Loucy (cell line): ENCODE measurements at regions not wholly inside any gene's neighbourhood (a gene's known extent, or its start where the extent isn't known, plus 50 kb on each side); places are given as distances from the start of the nearest gene placed in this dataset.

ENCODE experiments used
- H2AFZ ChIP-seq: fragments of 200-600 bp; sonication (generic); 2 replicates; pipeline ENCODE4 v1.6.0; 2016; ENCODE audit warnings: antibody characterized with exemption, mild to moderate bottlenecking, low read length, moderate library complexity
- H3F3A ChIP-seq: fragments of 200-600 bp; 2 replicates; pipeline ENCODE4 v1.6.0; 2016; ENCODE audit warnings: antibody characterized with exemption, low read depth, mild to moderate bottlenecking
- H3K27me3 ChIP-seq: fragments of 200-600 bp; sonication (generic); 2 replicates; pipeline ENCODE4 v1.6.1; 2014; ENCODE audit warnings: low read length, mild to moderate bottlenecking; ENCODE audit not compliant: insufficient read depth, poor library complexity, severe bottlenecking
- H3K36me3 ChIP-seq: fragments of 200-600 bp; sonication (generic); 2 replicates; pipeline ENCODE4 v1.6.1; 2016; ENCODE audit warnings: low read length; ENCODE audit not compliant: insufficient read depth
- H3K4me1 ChIP-seq: fragments of 200-600 bp; sonication (generic); 2 replicates; pipeline ENCODE4 v1.5.1; 2014; ENCODE audit warnings: low read length, mild to moderate bottlenecking; ENCODE audit not compliant: insufficient read depth, poor library complexity, severe bottlenecking
- H3K4me2 ChIP-seq: fragments of 200-600 bp; sonication (generic); 2 replicates; pipeline ENCODE4 v1.6.0; 2014; ENCODE audit warnings: antibody characterized with exemption, low read length, low read depth, mild to moderate bottlenecking; ENCODE audit not compliant: poor library complexity, severe bottlenecking
- H3K4me3 ChIP-seq: fragments of 200-600 bp; sonication (generic); 2 replicates; pipeline ENCODE4 v1.5.1; 2014; ENCODE audit warnings: low read length, mild to moderate bottlenecking, mixed read lengths; ENCODE audit not compliant: poor library complexity, severe bottlenecking
- H3K79me2 ChIP-seq: fragments of 200-600 bp; sonication (generic); 2 replicates; pipeline ENCODE4 v1.6.1; 2014; ENCODE audit warnings: low read length; ENCODE audit not compliant: insufficient read depth
- H3K9ac ChIP-seq: fragments of 200-600 bp; sonication (generic); 2 replicates; pipeline ENCODE4 v1.6.0; 2014; ENCODE audit warnings: mild to moderate bottlenecking, low read depth, low read length, moderate library complexity; ENCODE audit not compliant: poor library complexity, severe bottlenecking
- H3K9me2 ChIP-seq: fragments of 200-600 bp; sonication (generic); replicated peaks from 2 replicates; pipeline ENCODE4 v1.6.1; 2016; ENCODE audit warnings: low read depth, low read length, mixed read lengths
- H3K9me3 ChIP-seq: fragments of 200-600 bp; sonication (generic); 2 replicates; pipeline ENCODE4 v1.6.1; 2014; ENCODE audit warnings: mild to moderate bottlenecking, antibody characterized with exemption, low read length, low read depth; ENCODE audit not compliant: insufficient read depth
- H4K20me1 ChIP-seq: fragments of 200-600 bp; sonication (generic); 2 replicates; pipeline ENCODE4 v1.6.0; 2014; ENCODE audit warnings: antibody characterized with exemption, low read length, mild to moderate bottlenecking; ENCODE audit not compliant: insufficient read depth, poor library complexity, severe bottlenecking
- EZH2phosphoT487 ChIP-seq: fragments of 200-600 bp; IDR thresholded peaks from 2 replicates; pipeline ENCODE4 v1.6.1; 2018; ENCODE audit warnings: antibody characterized with exemption, mild to moderate bottlenecking, moderate library complexity, borderline replicate concordance
- TF ChIP-seq, protein P1 (sequence below): fragments of 200-600 bp; sonication (generic); conservative IDR thresholded peaks from 2 replicates; pipeline ENCODE4 v1.5.1; 2014; ENCODE audit warnings: mild to moderate bottlenecking, antibody characterized with exemption, low read length

DNA sequence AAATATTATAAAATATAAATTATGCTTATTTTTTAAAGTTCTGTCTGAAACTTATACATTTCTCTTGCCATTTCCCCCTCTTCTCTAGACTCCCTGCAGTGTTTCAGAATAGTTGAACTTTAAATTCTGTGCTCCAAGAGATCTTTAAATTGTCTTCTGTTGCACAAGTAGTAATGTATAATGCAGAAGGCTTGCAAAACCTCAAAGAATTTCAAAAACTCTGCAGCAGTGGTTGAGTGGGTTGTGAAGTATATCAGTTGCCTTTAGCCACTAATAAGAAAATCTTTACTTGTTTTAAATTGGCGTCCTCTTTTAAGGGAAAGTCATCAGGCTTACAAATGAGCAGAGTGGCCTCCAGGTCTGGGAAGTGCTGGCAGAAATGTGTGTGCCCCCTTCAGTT lies 1153.3 kb upstream of the PABPC4L start:
- Histone ChIP-seq H3K4me1 (no peaks in the 10 kb centered on the region), H3K9me2 (no peaks in the 10 kb centered on the region), H2AFZ (no peak overlapping the region), H3K4me3 (no peak overlapping the region), H3K9me3 (no peaks in the 10 kb centered on the region), H3K4me2 (no peak overlapping the region), H3F3A (no peaks in the 10 kb centered on the region), H3K79me2 (no peaks in the 10 kb centered on the region), H4K20me1 (no peaks in the 10 kb centered on the region), H3K9ac (no peak overlapping the region), H3K27me3 (no peaks in the 10 kb centered on the region), H3K36me3 (no peaks in the 10 kb centered on the region)
- TF ChIP-seq, protein P1, sequence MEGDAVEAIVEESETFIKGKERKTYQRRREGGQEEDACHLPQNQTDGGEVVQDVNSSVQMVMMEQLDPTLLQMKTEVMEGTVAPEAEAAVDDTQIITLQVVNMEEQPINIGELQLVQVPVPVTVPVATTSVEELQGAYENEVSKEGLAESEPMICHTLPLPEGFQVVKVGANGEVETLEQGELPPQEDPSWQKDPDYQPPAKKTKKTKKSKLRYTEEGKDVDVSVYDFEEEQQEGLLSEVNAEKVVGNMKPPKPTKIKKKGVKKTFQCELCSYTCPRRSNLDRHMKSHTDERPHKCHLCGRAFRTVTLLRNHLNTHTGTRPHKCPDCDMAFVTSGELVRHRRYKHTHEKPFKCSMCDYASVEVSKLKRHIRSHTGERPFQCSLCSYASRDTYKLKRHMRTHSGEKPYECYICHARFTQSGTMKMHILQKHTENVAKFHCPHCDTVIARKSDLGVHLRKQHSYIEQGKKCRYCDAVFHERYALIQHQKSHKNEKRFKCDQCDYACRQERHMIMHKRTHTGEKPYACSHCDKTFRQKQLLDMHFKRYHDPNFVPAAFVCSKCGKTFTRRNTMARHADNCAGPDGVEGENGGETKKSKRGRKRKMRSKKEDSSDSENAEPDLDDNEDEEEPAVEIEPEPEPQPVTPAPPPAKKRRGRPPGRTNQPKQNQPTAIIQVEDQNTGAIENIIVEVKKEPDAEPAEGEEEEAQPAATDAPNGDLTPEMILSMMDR, result no peak
- no peak for TF ChIP-seq EZH2phosphoT487

DNA sequence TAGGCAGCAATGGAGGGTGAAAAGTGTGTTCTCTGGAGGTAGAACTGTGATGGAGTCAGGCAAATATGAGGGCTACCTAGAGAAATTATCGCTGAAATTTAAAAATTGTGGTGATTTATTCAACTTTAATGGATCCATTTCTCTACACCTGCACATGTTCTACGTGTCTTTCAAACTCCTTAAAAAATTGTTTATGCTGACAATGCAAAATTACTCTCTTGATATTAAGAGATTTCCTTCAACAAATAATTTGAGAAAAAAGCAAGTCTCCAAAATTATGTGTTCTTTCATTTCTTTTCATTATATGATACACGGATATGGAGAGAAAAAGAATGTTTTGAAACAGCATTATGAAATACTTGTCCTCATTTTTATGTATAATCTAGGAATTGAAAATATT lies 1151.4 kb upstream of the PABPC4L start:
- TF ChIP-seq, protein P1, result no peak
- TF ChIP-seq EZH2phosphoT487, result no peak
- no peak overlapping the region for H3K4me3 ChIP-seq

DNA sequence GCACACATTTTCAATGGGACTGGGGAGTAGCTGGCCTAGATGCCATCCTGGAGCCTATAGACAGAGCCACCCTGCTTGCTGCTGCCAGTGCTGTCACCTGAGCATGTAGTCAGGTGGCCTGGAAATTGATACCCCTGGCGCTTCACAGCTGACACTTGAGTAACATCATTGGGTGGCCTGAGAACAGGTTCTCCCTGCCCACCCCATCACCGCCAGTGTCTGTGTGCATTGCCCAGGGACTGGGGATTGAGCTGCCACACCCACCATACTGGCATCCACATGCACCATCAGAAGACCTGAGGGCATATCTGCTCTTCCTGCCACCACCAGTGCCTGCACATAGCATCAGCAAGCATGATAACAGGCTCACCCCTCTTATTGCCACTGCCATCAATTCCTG lies 1142.9 kb upstream of the PABPC4L start:
- Histone ChIP-seq H4K20me1 (no peaks in the 10 kb centered on the region), H3K36me3 (no peaks in the 10 kb centered on the region), H3K4me2 (no peak overlapping the region), H3K4me1 (no peaks in the 10 kb centered on the region), H2AFZ (no peak overlapping the region), H3F3A (no peaks in the 10 kb centered on the region), H3K27me3 (no peaks in the 10 kb centered on the region), H3K9me2 (no peaks in the 10 kb centered on the region), H3K4me3 (no peak overlapping the region), H3K9me3 (no peaks in the 10 kb centered on the region), H3K9ac (no peak overlapping the region), H3K79me2 (no peaks in the 10 kb centered on the region)
- no peak for TF ChIP-seq EZH2phosphoT487
- TF ChIP-seq, protein P1, result no peak

More for the DNA sequence above, 1151.4 kb upstream of the PABPC4L start:
- Histone ChIP-seq H3K4me2 (no peak overlapping the region), H3K9me2 (no peaks in the 10 kb centered on the region), H3K36me3 (no peaks in the 10 kb centered on the region), H3K4me1 (no peaks in the 10 kb centered on the region), H2AFZ (no peak overlapping the region), H3F3A (no peaks in the 10 kb centered on the region), H3K9me3 (no peaks in the 10 kb centered on the region), H3K9ac (no peak overlapping the region), H4K20me1 (no peaks in the 10 kb centered on the region), H3K27me3 (no peaks in the 10 kb centered on the region), H3K79me2 (no peaks in the 10 kb centered on the region)
